Epithelial cell of esophagus (primary cell): ENCODE measurements at regions not wholly inside any gene's neighbourhood (a gene's known extent, or its start where the extent isn't known, plus 50 kb on each side); places are given as distances from the start of the nearest gene placed in this dataset.
A peak's percentile ranks its signal among the peaks of the same experiment; 100 is the strongest.

ENCODE experiments used
- DNase-seq: peaks from one replicate; pipeline ENCODE4 v3.0.0; 2010; ENCODE audit warnings: low read depth
- H3K4me3 ChIP-seq: 2 replicates; pipeline ENCODE4 v1.5.1; 2011; ENCODE audit warnings: mild to moderate bottlenecking, low read length, control low read depth
- TF ChIP-seq, protein P1 (sequence below): IDR thresholded peaks from 2 replicates; pipeline ENCODE4 v1.5.1; 2011; ENCODE audit warnings: low read depth, mild to moderate bottlenecking, low read length, control low read depth, inconsistent platforms; ENCODE audit not compliant: insufficient read depth; ENCODE audit errors: missing control alignments

- TF ChIP-seq, protein P1, sequence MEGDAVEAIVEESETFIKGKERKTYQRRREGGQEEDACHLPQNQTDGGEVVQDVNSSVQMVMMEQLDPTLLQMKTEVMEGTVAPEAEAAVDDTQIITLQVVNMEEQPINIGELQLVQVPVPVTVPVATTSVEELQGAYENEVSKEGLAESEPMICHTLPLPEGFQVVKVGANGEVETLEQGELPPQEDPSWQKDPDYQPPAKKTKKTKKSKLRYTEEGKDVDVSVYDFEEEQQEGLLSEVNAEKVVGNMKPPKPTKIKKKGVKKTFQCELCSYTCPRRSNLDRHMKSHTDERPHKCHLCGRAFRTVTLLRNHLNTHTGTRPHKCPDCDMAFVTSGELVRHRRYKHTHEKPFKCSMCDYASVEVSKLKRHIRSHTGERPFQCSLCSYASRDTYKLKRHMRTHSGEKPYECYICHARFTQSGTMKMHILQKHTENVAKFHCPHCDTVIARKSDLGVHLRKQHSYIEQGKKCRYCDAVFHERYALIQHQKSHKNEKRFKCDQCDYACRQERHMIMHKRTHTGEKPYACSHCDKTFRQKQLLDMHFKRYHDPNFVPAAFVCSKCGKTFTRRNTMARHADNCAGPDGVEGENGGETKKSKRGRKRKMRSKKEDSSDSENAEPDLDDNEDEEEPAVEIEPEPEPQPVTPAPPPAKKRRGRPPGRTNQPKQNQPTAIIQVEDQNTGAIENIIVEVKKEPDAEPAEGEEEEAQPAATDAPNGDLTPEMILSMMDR = no peak
- no peak overlapping the region for H3K4me3 ChIP-seq
- no peak for DNase-seq
Measured at GRCh38 chr4:33650036-33650435, 2594.3 kb downstream of the ARAP2 start.

GRCh38 chr4:33658971-33659370, 2585.3 kb downstream of the ARAP2 start:
- no peak for DNase-seq
- H3K4me3 ChIP-seq = no peak overlapping the region

DNA sequence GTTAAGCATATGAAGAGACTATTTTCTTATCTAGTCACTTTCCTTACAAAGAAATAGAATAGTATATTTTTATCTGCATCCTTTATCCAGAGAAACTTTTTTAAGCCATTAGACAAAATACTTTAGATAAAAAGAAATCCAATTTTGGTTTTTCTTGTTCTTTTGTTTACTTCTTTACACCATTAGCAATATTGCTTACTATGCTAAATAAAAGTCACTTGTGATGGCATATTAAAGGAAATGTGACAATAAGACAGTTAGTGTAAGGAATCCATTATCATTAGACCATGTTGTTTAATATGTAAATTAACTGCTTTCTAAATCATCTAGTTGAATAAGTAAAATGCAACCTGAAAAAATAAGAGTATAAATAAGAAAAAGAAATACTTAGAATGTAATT, 2582.7 kb downstream of the ARAP2 start:
- no peak overlapping the region for H3K4me3 ChIP-seq
- no peak for DNase-seq
- TF ChIP-seq, protein P1 = no peak

More at GRCh38 chr4:33658971-33659370, 2585.3 kb downstream of the ARAP2 start:
- TF ChIP-seq, protein P1 = no peak

DNA sequence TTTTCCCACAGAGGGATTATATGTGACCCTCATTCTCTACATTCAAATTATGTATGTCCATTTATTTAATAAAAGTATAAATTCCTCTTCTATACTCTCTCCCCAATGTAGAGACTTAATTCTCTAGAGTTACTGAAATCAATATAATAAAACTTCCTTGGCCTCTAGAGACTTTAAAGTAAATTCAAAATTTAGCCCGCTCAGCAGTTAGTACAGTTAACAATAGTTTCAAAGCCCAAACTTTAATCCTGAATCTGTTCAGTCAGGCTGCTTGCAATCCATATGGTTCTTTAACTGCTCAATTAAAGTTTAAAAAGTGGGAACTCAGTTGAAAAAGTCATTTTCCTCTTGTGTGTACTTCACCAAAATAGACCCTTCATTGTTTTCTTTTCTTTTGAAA, 2558.4 kb downstream of the ARAP2 start:
- no peak overlapping the region for H3K4me3 ChIP-seq
- no peak for DNase-seq
- TF ChIP-seq, protein P1 = no peak

- peak; percentile 88 for DNase-seq
- TF ChIP-seq, protein P1 = no peak
- H3K4me3 ChIP-seq = no peak overlapping the region
Measured at GRCh38 chr4:33696041-33696440, 2548.3 kb downstream of the ARAP2 start.

DNA sequence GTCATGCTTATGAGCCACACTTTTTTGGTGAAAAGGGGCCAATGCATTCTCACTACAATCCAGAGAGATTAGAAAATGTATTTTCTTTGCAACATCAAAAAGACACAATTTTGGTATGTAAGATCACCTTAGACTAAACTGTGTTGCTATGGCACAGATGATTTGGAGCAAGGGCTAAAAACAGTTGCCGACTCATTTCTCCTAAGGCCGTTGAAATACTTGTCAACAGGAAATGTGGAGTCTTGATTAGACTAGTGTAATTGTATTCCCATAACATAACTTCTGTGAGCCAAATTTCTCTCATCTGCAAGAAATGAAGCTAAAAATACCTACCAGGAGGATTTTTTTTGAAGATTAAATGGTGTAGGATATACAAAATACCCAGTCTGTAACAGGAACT, 2547.7 kb downstream of the ARAP2 start:
- no peak overlapping the region for H3K4me3 ChIP-seq
- DNase-seq = peak; percentile 52
- TF ChIP-seq, protein P1 = no peak

DNA sequence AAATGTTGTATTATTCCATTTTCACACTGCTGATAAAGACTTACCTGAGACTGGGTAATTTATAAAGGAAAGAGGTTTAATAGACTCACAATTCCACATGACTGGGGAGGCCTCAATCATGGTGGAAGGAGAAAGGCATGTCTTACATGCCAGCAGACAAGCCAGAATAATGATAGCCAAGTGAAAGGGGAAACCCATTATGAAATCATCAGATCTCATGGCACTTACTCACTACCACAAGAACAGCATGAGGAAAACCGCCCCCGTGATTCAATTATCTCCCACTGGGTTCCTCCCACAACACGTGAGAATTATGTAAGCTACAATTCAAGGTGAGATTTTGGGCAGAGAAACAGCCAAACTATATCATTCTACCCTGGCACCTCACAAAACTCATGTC, 2535.1 kb downstream of the ARAP2 start:
- peak; percentile 93 for DNase-seq

More for the DNA sequence above, 2535.1 kb downstream of the ARAP2 start:
- no peak overlapping the region for H3K4me3 ChIP-seq
- TF ChIP-seq, protein P1 = no peak
